ENCODE measurements at regions not wholly inside any gene's neighbourhood (a gene's known extent, or its start where the extent isn't known, plus 50 kb on each side); places are given as distances from the start of the nearest gene placed in this dataset.

DNA sequence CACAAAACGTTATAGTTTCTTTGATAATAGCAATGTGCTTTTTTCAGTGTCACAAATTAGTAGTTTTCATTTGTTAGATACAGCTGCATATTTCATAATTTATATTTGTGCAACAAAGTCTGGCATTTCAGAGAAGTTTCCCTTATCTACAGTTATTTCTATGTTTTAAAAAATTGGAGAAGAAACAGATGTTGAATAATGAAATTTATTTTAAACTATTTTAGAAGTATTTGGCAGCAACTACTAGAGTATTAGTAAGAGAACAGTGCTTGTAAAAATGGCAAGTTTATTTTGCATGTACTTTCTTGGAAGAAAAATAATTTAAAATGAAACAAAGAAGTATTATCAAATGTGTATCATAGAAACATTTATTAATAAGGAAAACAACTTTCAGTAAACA, 68.6 kb upstream of the COL5A2 start:
- Histone ChIP-seq H3K36me3 (ENCODE audit: control insufficient read depth, insufficient read depth, low read length) (no peaks in the 10 kb centered on the region), H3K4me1 (ENCODE audit: control insufficient read depth, insufficient read depth, low read length, poor library complexity, severe bottlenecking) (no peaks in the 10 kb centered on the region), H3K27me3 (ENCODE audit: control insufficient read depth, insufficient read depth, low read length) (no peaks in the 10 kb centered on the region), H3K27ac (ENCODE audit: insufficient read depth, low read length, poor library complexity, severe bottlenecking) (no peak overlapping the region), H3K9me3 (ENCODE audit: control insufficient read depth in 2 of 2, low read length in 2 of 2) (no peaks in the 10 kb centered on the region), H3K4me3 (ENCODE audit: low read depth, low read length) (no peak overlapping the region)
- no peaks in the 10 kb centered on the region for H3K27me3 Mint-ChIP-seq
- no peaks in the 10 kb centered on the region for H3K36me3 Mint-ChIP-seq
- no peak for ATAC-seq (ENCODE audit: low read depth in 2 of 2)
- no peaks in the 10 kb centered on the region for H3K4me1 Mint-ChIP-seq
- no peak overlapping the region for H3K4me3 Mint-ChIP-seq
- no peak overlapping the region for H3K27ac Mint-ChIP-seq
- peaks cover 0 to 14% (median 3%) of the 10 kb centered on the region in 7 donors for H3K9me3 Mint-ChIP-seq
- no peak for DNase-seq

DNA sequence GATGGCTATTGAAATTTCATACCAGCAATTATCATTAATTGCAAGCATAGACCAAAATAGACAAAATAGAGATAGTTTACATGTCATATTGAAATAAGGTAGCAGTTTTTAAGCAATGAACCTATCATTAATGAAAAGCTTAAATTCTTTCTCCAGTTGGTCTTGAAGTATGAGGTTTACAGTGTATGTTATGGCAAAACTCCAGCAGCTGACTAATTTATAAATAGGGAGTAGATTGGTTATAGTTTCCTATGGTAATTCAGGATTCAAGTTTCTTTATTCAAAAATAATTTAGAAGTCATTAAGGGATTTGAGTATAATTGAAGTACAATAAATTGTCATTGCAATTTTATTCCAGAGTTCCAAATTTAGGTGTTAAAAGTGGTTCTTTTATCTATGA, 69.6 kb upstream of the COL5A2 start:
- Mint-ChIP-seq H3K36me3 (no peaks in the 10 kb centered on the region), H3K27me3 (no peaks in the 10 kb centered on the region), H3K9me3 (peaks cover 0 to 7% (median 3%) of the 10 kb centered on the region in 7 donors), H3K27ac (no peak overlapping the region), H3K4me3 (no peak overlapping the region), H3K4me1 (no peaks in the 10 kb centered on the region)
- H3K27me3 ChIP-seq (ENCODE audit: control insufficient read depth, insufficient read depth, low read length): no peaks in the 10 kb centered on the region
- no peaks in the 10 kb centered on the region for H3K4me1 ChIP-seq (ENCODE audit: control insufficient read depth, insufficient read depth, low read length, poor library complexity, severe bottlenecking)
- H3K36me3 ChIP-seq (ENCODE audit: control insufficient read depth, insufficient read depth, low read length): no peaks in the 10 kb centered on the region
- no peaks in the 10 kb centered on the region for H3K9me3 ChIP-seq (ENCODE audit: control insufficient read depth in 2 of 2, low read length in 2 of 2)
- no peak overlapping the region for H3K27ac ChIP-seq (ENCODE audit: insufficient read depth, low read length, poor library complexity, severe bottlenecking)
- DNase-seq: no peak
- H3K4me3 ChIP-seq (ENCODE audit: low read depth, low read length): no peak overlapping the region
- no peak for ATAC-seq (ENCODE audit: low read depth in 2 of 2)

DNA sequence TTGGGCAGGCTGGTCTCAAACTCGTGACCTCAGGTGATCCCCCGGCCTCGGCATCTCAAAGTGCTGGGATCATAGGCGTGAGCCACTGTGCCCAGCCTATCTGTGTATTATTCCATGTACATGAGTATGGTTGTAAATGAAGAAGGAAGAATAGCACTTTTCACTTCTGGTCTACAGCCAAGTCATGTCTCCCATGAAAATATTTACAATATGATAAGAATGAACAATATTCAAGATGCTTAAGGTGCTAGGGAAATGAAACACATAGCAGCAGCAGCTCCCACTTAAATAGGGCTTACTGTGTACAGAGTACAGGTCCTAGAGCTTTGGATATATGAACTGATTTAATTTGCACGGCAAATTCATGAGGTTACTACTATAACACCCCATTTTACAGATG, 70.3 kb upstream of the COL5A2 start:
- Histone ChIP-seq H3K27me3 (ENCODE audit: control insufficient read depth, insufficient read depth, low read length) (no peaks in the 10 kb centered on the region), H3K4me3 (ENCODE audit: low read depth, low read length) (no peak overlapping the region), H3K9me3 (ENCODE audit: control insufficient read depth in 2 of 2, low read length in 2 of 2) (no peaks in the 10 kb centered on the region), H3K4me1 (ENCODE audit: control insufficient read depth, insufficient read depth, low read length, poor library complexity, severe bottlenecking) (no peaks in the 10 kb centered on the region), H3K36me3 (ENCODE audit: control insufficient read depth, insufficient read depth, low read length) (no peaks in the 10 kb centered on the region), H3K27ac (ENCODE audit: insufficient read depth, low read length, poor library complexity, severe bottlenecking) (no peak overlapping the region)
- Mint-ChIP-seq H3K27me3 (no peaks in the 10 kb centered on the region), H3K9me3 (peaks cover 0 to 3% (median 0%) of the 10 kb centered on the region in 7 donors), H3K27ac (no peak overlapping the region), H3K4me3 (no peak overlapping the region), H3K4me1 (no peaks in the 10 kb centered on the region), H3K36me3 (no peaks in the 10 kb centered on the region)
- DNase-seq (no peak), ATAC-seq (ENCODE audit: low read depth in 2 of 2) (no peak)

DNA sequence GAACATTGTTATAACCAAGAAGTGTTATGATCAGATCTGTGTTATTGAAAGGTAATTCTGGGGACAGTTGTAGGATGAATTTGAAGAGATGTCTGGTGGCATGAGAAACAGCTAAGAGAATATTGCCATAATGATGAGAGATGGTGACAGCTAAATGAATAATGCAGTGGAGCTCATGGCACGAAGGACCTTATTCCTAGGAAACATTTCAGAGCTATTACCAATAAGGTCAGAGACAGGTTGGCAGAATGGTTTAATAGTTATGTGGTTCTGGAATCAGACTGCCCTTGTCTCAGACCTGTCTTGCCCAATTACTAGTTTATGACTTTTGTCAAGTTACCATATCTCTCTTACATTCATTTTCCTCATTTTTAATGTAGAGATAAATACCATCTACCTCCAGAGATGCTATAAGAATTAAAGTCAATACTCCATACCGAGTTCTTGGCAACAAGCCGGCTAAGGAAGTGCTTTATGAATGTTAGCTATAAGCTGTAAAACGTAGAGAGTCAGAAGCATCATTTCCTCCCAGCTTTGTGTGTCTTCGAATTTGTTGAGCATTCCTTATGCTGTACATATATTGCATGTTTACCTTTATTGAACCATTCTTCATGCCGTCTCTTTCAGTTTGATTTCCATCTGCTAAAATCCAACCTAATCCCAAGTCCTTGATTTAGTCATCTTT, 73.6 kb upstream of the COL5A2 start:
- Histone ChIP-seq H3K27ac (ENCODE audit: insufficient read depth, low read length, poor library complexity, severe bottlenecking) (no peak overlapping the region), H3K9me3 (ENCODE audit: control insufficient read depth in 2 of 2, low read length in 2 of 2) (no peaks in the 10 kb centered on the region), H3K36me3 (ENCODE audit: control insufficient read depth, insufficient read depth, low read length) (no peaks in the 10 kb centered on the region), H3K27me3 (ENCODE audit: control insufficient read depth, insufficient read depth, low read length) (no peaks in the 10 kb centered on the region), H3K4me3 (ENCODE audit: low read depth, low read length) (no peak overlapping the region), H3K4me1 (ENCODE audit: control insufficient read depth, insufficient read depth, low read length, poor library complexity, severe bottlenecking) (no peaks in the 10 kb centered on the region)
- peaks cover 0 to 4% (median 0%) of the 10 kb centered on the region in 4 donors for H3K4me1 Mint-ChIP-seq
- H3K27me3 Mint-ChIP-seq: no peaks in the 10 kb centered on the region
- H3K27ac Mint-ChIP-seq: no peak overlapping the region
- DNase-seq (no peak), ATAC-seq (ENCODE audit: low read depth in 2 of 2) (no peak)
- H3K4me3 Mint-ChIP-seq: no peak overlapping the region
- H3K9me3 Mint-ChIP-seq: peaks cover 0 to 3% (median 0%) of the 10 kb centered on the region in 7 donors
- H3K36me3 Mint-ChIP-seq: no peaks in the 10 kb centered on the region

DNA sequence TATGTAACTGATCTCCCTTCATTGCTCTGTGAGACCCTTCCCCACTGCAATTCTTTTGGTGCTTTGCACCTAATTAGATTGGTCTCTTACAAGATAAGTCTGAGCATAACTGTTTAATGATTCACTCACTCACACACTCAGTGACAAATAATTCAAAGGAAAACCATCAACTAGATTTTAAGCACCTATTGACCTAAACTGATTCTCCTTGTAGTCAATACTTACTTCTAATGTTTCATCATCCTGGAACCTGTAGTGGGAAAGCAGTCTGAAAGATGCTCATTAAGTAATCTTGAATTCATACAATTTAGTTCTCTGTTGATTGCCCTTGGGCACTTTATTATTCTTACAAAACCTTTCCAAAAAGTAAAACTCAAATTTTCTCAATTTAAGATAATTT, 74.3 kb upstream of the COL5A2 start:
- Histone ChIP-seq H3K9me3 (ENCODE audit: control insufficient read depth in 2 of 2, low read length in 2 of 2) (no peaks in the 10 kb centered on the region), H3K27me3 (ENCODE audit: control insufficient read depth, insufficient read depth, low read length) (no peaks in the 10 kb centered on the region), H3K4me1 (ENCODE audit: control insufficient read depth, insufficient read depth, low read length, poor library complexity, severe bottlenecking) (no peaks in the 10 kb centered on the region), H3K4me3 (ENCODE audit: low read depth, low read length) (no peak overlapping the region), H3K27ac (ENCODE audit: insufficient read depth, low read length, poor library complexity, severe bottlenecking) (no peak overlapping the region), H3K36me3 (ENCODE audit: control insufficient read depth, insufficient read depth, low read length) (no peaks in the 10 kb centered on the region)
- Mint-ChIP-seq H3K4me1 (peaks cover 0 to 4% (median 0%) of the 10 kb centered on the region in 4 donors), H3K36me3 (no peaks in the 10 kb centered on the region), H3K9me3 (peaks cover 0 to 3% (median 0%) of the 10 kb centered on the region in 7 donors), H3K4me3 (no peak overlapping the region), H3K27ac (no peak overlapping the region), H3K27me3 (no peaks in the 10 kb centered on the region)
- ATAC-seq (ENCODE audit: low read depth in 2 of 2) (no peak), DNase-seq (no peak)

DNA sequence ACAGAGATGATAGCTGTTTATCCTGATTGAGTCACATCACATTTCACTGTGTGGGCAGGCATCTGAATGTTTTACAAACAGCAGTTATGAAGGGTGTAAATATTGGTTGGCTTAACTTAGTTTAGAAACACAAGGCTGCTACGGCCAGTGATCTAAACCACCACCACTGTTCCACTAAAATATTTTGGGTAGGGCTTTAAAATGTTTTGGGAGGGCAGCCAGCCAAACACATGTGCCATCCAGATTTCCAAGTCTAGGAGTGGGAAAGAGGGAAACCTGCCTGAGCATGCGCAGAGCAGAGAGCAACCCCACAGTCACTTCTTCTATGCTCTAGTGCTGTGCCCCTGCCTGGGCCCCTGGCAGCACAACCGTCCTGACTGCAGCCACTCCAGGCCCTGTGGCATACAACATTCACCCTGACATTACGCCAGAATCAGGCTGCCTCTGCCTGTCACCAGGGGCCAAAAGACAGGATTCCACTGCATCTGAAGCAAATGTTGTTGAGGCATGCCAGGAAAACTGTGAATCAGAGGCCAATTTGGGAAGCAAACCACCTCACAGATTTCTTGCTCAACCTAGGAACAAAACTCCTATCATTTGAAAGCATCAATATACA, 74.8 kb upstream of the COL5A2 start:
- Mint-ChIP-seq H3K27ac (no peak overlapping the region), H3K27me3 (no peaks in the 10 kb centered on the region), H3K36me3 (no peaks in the 10 kb centered on the region), H3K4me3 (no peak overlapping the region), H3K4me1 (peaks cover 0 to 4% (median 0%) of the 10 kb centered on the region in 4 donors), H3K9me3 (peaks cover 0 to 3% (median 0%) of the 10 kb centered on the region in 7 donors)
- Histone ChIP-seq H3K4me1 (ENCODE audit: control insufficient read depth, insufficient read depth, low read length, poor library complexity, severe bottlenecking) (no peaks in the 10 kb centered on the region), H3K27ac (ENCODE audit: insufficient read depth, low read length, poor library complexity, severe bottlenecking) (no peak overlapping the region), H3K4me3 (ENCODE audit: low read depth, low read length) (no peak overlapping the region), H3K9me3 (ENCODE audit: control insufficient read depth in 2 of 2, low read length in 2 of 2) (no peaks in the 10 kb centered on the region), H3K36me3 (ENCODE audit: control insufficient read depth, insufficient read depth, low read length) (no peaks in the 10 kb centered on the region), H3K27me3 (ENCODE audit: control insufficient read depth, insufficient read depth, low read length) (no peaks in the 10 kb centered on the region)
- ATAC-seq (ENCODE audit: low read depth in 2 of 2) (no peak), DNase-seq (no peak)

DNA sequence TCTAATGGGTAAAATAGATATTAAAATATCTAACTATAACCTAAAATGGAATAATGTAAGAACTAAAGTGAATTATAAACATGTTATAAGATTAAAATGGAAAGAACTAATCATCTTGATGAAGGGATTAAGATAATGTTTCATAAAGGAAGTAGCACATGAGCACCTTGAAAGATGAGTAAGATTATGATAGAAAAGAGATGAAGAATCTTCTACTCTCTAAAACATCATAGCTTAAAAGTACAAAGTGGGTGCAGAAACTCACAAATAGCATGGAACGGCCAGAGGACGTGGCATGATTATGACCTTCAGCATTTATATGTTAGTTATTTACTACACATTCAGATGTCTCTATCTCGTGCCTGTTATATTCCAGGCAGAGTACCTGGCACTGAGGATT, 76.2 kb upstream of the COL5A2 start:
- DNase-seq (no peak), ATAC-seq (ENCODE audit: low read depth in 2 of 2) (no peak)
- H3K4me1 Mint-ChIP-seq: peaks cover 0 to 4% (median 0%) of the 10 kb centered on the region in 4 donors
- H3K9me3 Mint-ChIP-seq: peaks cover 0 to 2% (median 0%) of the 10 kb centered on the region in 7 donors
- no peaks in the 10 kb centered on the region for H3K27me3 Mint-ChIP-seq
- Histone ChIP-seq H3K27ac (ENCODE audit: insufficient read depth, low read length, poor library complexity, severe bottlenecking) (no peak overlapping the region), H3K4me3 (ENCODE audit: low read depth, low read length) (no peak overlapping the region), H3K36me3 (ENCODE audit: control insufficient read depth, insufficient read depth, low read length) (no peaks in the 10 kb centered on the region), H3K4me1 (ENCODE audit: control insufficient read depth, insufficient read depth, low read length, poor library complexity, severe bottlenecking) (no peaks in the 10 kb centered on the region), H3K27me3 (ENCODE audit: control insufficient read depth, insufficient read depth, low read length) (no peaks in the 10 kb centered on the region), H3K9me3 (ENCODE audit: control insufficient read depth in 2 of 2, low read length in 2 of 2) (no peaks in the 10 kb centered on the region)
- no peak overlapping the region for H3K4me3 Mint-ChIP-seq
- no peaks in the 10 kb centered on the region for H3K36me3 Mint-ChIP-seq
- no peak overlapping the region for H3K27ac Mint-ChIP-seq

Measured in CD4-positive, CD25-positive, alpha-beta regulatory T cell (primary cell).